Fibroblast of skin of back (primary cell): ENCODE measurements at regions not wholly inside any gene's neighbourhood (a gene's known extent, or its start where the extent isn't known, plus 50 kb on each side); places are given as distances from the start of the nearest gene placed in this dataset.

ENCODE experiments used
- DNase-seq: peaks from one replicate; pipeline ENCODE4 v3.0.0-alpha.2; 2013

- no peak for DNase-seq
Measured at GRCh38 chr11:92623055-92623454, 346.4 kb upstream of the MTNR1B start.

- DNase-seq, result no peak
Measured at GRCh38 chr11:92625894-92626293, 343.6 kb upstream of the MTNR1B start.

GRCh38 chr11:92626624-92627023 is 342.8 kb upstream of the MTNR1B start:
- DNase-seq, result no peak

- DNase-seq, result peak; percentile 80
Measured at GRCh38 chr11:92627615-92628256, 341.7 kb upstream of the MTNR1B start.

GRCh38 chr11:92628401-92629292 is 340.8 kb upstream of the MTNR1B start:
- peak; percentile 67 for DNase-seq

GRCh38 chr11:92632495-92632894 is 337.0 kb upstream of the MTNR1B start:
- DNase-seq, result no peak

GRCh38 chr11:92633820-92634219 is 335.6 kb upstream of the MTNR1B start:
- DNase-seq, result no peak

- DNase-seq, result no peak
Measured at GRCh38 chr11:92636543-92637188, 332.8 kb upstream of the MTNR1B start.

GRCh38 chr11:92638678-92639077 is 330.8 kb upstream of the MTNR1B start:
- DNase-seq, result no peak

- DNase-seq, result peak; percentile 61
Measured at GRCh38 chr11:92642177-92642931, 327.1 kb upstream of the MTNR1B start.

- DNase-seq, result no peak
Measured at GRCh38 chr11:92643827-92644226, 325.6 kb upstream of the MTNR1B start.

- DNase-seq, result no peak
Measured at GRCh38 chr11:92644595-92645445, 324.6 kb upstream of the MTNR1B start.

- DNase-seq, result no peak
Measured at GRCh38 chr11:92651159-92651558, 318.3 kb upstream of the MTNR1B start.

GRCh38 chr11:92653454-92653853 is 316.0 kb upstream of the MTNR1B start:
- DNase-seq, result no peak

- DNase-seq, result no peak
Measured at GRCh38 chr11:92656783-92657182, 312.7 kb upstream of the MTNR1B start.

- no peak for DNase-seq
Measured at GRCh38 chr11:92657226-92657625, 312.2 kb upstream of the MTNR1B start.

- no peak for DNase-seq
Measured at GRCh38 chr11:92658733-92659132, 310.7 kb upstream of the MTNR1B start.

- DNase-seq, result no peak
Measured at GRCh38 chr11:92659793-92660192, 309.7 kb upstream of the MTNR1B start.

- DNase-seq, result peak; percentile 80
Measured at GRCh38 chr11:92662601-92663360, 306.7 kb upstream of the MTNR1B start.

- DNase-seq, result peak; percentile 85
Measured at GRCh38 chr11:92663539-92663938, 305.9 kb upstream of the MTNR1B start.
